OCI-LY3 (cell line): ENCODE measurements at regions not wholly inside any gene's neighbourhood (a gene's known extent, or its start where the extent isn't known, plus 50 kb on each side); places are given as distances from the start of the nearest gene placed in this dataset.

ENCODE experiments used
- H2AFZ ChIP-seq: fragments of 200-600, 300-600 bp; shearing (Covaris generic); 2 replicates; pipeline ENCODE4 v1.6.0; 2014; ENCODE audit warnings: antibody characterized with exemption, low read depth, low read length
- H3K27ac ChIP-seq: fragments of 200-600, 300-600 bp; sonication (generic); 2 replicates; pipeline ENCODE4 v1.5.1; 2014; ENCODE audit warnings: mild to moderate bottlenecking, low read length, moderate library complexity, mixed read lengths
- H3K27me3 ChIP-seq: fragments of 200-600, 300-600 bp; sonication (generic); 2 replicates; pipeline ENCODE4 v1.6.1; 2014; ENCODE audit warnings: low read depth, low read length, mixed read lengths
- H3K36me3 ChIP-seq: fragments of 200-600, 300-600 bp; sonication (generic); replicated peaks from 2 replicates; pipeline ENCODE3; 2014; ENCODE audit warnings: low read depth, low read length, mixed read lengths
- H3K4me1 ChIP-seq: fragments of 300-600, 200-600 bp; sonication (generic); 2 replicates; pipeline ENCODE4 v1.6.1; 2014; ENCODE audit warnings: low read length, mixed read lengths
- H3K4me2 ChIP-seq: fragments of 200-600, 300-600 bp; sonication (generic); 2 replicates; pipeline ENCODE4 v1.6.1; 2014; ENCODE audit warnings: low read length, mixed read lengths
- H3K4me3 ChIP-seq: fragments of 300-600, 200-600 bp; sonication (generic); 2 replicates; pipeline ENCODE4 v1.5.1; 2014; ENCODE audit warnings: antibody characterized with exemption, mild to moderate bottlenecking, low read length, moderate library complexity
- H3K79me2 ChIP-seq: fragments of 300-600, 200-600 bp; shearing (Covaris generic); 2 replicates; pipeline ENCODE4 v1.6.1; 2014; ENCODE audit warnings: mild to moderate bottlenecking, low read length, mixed read lengths
- H3K9ac ChIP-seq: fragments of 300-600, 200-600 bp; shearing (Covaris generic); 2 replicates; pipeline ENCODE4 v1.6.0; 2014; ENCODE audit warnings: mild to moderate bottlenecking, low read length, moderate library complexity
- H3K9me3 ChIP-seq: fragments of 200-600, 300-600 bp; shearing (Covaris generic); 2 replicates; pipeline ENCODE4 v1.6.1; 2014; ENCODE audit warnings: low read length, mixed read lengths; ENCODE audit not compliant: insufficient read depth
- H4K20me1 ChIP-seq: fragments of 200-600, 300-600 bp; sonication (generic); 2 replicates; pipeline ENCODE4 v1.6.1; 2016; ENCODE audit warnings: low read length, mixed read lengths; ENCODE audit not compliant: insufficient read depth
- EZH2phosphoT487 ChIP-seq: fragments of 200-600 bp; shearing (Covaris generic); IDR thresholded peaks from 2 replicates; pipeline ENCODE4 v1.6.1; 2018; ENCODE audit warnings: antibody characterized with exemption, mixed run types, low read depth
- TF ChIP-seq, protein P1 (sequence below): fragments of 200-600, 300-600 bp; sonication (generic); IDR thresholded peaks from 2 replicates; pipeline ENCODE4 v1.5.1; 2014; ENCODE audit warnings: antibody characterized with exemption, low read length, low read depth

DNA sequence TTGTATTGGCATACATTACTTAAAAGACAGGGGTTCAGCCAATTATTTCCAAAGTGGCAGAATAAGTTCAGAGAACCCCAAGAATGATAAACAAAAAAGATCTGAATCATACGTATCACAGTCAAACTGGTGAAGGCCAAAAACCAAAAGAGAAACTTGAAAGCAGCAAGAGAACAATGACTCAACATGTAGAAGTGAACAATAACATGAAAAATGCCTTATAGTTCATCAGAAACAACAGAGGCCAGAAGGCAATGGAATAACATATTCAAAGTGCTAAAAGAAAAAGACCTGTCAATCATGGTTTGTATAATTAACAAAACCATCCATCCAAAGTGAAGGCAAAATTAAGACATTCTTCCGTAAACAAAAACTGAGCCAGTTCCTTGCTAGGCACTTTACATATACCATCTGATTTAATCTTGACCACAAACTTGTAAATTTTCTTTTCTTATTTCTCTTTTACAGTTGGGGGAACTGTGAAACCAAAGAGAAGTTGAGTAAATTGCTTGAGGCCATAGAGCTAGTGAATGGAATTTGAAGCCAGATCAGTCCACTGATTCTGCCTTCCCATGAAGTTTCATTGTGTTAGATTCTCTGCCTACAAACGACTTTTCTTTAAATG is 232.1 kb upstream of the SEL1L start:
- TF ChIP-seq, protein P1, sequence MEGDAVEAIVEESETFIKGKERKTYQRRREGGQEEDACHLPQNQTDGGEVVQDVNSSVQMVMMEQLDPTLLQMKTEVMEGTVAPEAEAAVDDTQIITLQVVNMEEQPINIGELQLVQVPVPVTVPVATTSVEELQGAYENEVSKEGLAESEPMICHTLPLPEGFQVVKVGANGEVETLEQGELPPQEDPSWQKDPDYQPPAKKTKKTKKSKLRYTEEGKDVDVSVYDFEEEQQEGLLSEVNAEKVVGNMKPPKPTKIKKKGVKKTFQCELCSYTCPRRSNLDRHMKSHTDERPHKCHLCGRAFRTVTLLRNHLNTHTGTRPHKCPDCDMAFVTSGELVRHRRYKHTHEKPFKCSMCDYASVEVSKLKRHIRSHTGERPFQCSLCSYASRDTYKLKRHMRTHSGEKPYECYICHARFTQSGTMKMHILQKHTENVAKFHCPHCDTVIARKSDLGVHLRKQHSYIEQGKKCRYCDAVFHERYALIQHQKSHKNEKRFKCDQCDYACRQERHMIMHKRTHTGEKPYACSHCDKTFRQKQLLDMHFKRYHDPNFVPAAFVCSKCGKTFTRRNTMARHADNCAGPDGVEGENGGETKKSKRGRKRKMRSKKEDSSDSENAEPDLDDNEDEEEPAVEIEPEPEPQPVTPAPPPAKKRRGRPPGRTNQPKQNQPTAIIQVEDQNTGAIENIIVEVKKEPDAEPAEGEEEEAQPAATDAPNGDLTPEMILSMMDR = no peak
- TF ChIP-seq EZH2phosphoT487 = no peak
- H3K4me2 ChIP-seq = no peak overlapping the region
- no peak overlapping the region for H3K9ac ChIP-seq

DNA sequence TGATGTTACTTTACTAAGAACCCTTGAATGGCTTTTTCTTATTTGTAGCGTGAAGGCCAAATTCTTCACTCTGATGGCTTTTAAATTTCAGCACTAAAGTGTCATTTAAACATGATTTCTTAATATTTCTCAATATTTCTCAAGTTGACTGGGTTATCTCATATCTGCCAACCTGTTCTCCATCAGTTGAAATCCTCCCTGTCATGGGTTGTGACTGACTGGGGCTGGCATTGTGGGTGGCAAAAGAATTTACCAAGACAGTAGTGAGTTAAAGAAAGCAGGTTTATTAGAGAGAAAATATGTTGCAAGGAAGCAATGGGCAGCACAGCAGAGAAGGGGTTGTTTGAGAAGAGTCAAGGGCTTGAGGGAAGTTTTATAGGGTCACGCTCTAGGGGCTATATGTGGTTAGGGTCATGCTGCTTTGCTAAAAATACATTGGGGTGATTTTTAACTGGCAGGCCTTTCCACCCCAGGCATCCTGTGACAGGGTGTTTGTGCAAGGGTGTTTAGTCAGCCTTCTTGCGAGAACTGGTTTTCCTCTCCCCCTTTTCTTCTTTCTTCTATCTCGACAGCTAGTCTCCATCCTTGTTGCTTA is 232.8 kb upstream of the SEL1L start:
- Histone ChIP-seq H3K27me3 (no peaks in the 10 kb centered on the region), H3K9me3 (no peaks in the 10 kb centered on the region), H3K4me2 (no peak overlapping the region), H2AFZ (no peak overlapping the region), H3K4me3 (no peak overlapping the region), H3K79me2 (no peaks in the 10 kb centered on the region), H3K27ac (no peak overlapping the region), H4K20me1 (no peaks in the 10 kb centered on the region), H3K9ac (no peak overlapping the region), H3K36me3 (no peaks in the 10 kb centered on the region), H3K4me1 (0 out of 2 replicates have a peak, but pooled peaks cover 4% of the 10 kb centered on the region)
- TF ChIP-seq EZH2phosphoT487 = no peak
- TF ChIP-seq, protein P1 = no peak

More for the DNA sequence above, 232.1 kb upstream of the SEL1L start:
- Histone ChIP-seq H3K27ac (no peak overlapping the region), H4K20me1 (no peaks in the 10 kb centered on the region), H3K79me2 (no peaks in the 10 kb centered on the region), H3K36me3 (no peaks in the 10 kb centered on the region), H2AFZ (no peak overlapping the region), H3K9me3 (no peaks in the 10 kb centered on the region), H3K4me3 (no peak overlapping the region), H3K4me1 (0 out of 2 replicates have a peak, but pooled peaks cover 4% of the 10 kb centered on the region), H3K27me3 (no peaks in the 10 kb centered on the region)

DNA sequence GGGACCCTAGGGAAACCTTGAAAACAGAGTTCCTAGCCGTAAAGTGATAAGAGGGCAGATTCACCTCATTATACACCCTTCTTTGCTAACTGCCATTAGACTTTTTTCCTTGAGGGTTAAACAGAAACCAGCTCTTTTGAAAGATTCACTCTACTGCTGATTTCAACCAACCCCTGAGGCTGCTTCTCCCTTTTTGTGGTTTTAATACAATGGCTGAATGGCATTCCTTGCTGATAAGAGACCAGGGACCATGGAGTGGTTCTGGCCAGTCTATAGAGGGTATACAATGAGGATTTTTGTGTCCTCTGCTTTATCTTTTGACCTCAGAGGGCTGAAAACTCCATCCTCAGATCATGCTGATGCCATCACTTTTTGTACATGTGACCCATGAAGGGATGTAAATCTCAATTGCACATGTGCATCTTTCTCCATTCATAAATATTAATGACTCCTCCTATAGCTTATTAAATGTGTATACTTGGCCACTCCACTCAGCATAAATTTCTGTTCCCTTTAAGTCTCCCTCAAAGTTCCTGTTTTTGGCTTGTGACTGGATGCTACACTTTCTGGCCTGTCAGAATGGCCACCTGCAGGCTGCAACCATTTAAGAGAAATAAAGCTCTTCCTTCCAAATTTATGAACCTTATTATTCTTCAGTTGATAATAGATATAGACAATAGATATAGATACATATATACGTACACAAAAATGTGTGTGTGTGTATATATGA is 233.8 kb upstream of the SEL1L start:
- no peak overlapping the region for H3K4me3 ChIP-seq
- H3K36me3 ChIP-seq = no peaks in the 10 kb centered on the region
- no peak overlapping the region for H3K4me2 ChIP-seq
- no peaks in the 10 kb centered on the region for H4K20me1 ChIP-seq
- H3K27ac ChIP-seq = no peak overlapping the region
- H3K27me3 ChIP-seq = no peaks in the 10 kb centered on the region
- H3K9me3 ChIP-seq = no peaks in the 10 kb centered on the region
- no peak for TF ChIP-seq EZH2phosphoT487
- H3K4me1 ChIP-seq = 0 out of 2 replicates have a peak, but pooled peaks cover 4% of the 10 kb centered on the region
- no peak overlapping the region for H2AFZ ChIP-seq
- no peak overlapping the region for H3K9ac ChIP-seq
- H3K79me2 ChIP-seq = no peaks in the 10 kb centered on the region

DNA sequence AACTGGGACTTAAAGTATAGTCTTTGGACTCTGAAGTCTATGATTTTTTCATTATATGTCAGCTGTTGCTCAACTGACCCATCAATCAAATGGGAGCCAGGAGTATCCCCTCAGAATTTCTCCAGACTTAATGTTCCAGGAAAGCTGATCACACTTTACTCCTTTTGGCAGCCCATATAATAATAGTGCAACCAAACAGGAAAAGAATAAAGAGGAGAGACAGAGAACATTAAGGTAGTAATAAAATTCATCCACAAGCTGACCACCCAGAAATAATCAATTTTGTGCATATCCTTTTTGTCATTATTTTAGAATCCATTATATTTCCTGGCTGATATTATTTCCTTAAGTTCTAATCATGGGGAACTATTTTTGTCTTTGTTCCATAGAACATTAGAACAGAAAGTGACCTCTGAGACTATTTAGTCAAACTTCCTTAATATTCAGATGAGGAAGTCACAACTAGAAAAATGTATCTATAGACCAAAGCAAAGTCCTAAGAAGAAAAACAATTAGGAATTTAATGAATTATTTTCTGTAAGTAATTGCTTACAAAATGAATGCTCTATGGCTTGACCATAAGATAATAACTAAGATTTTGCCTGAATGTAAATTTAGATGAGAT is 238.1 kb upstream of the SEL1L start:
- Histone ChIP-seq H3K27me3 (no peaks in the 10 kb centered on the region), H3K4me1 (0 out of 2 replicates have a peak, but pooled peaks cover 4% of the 10 kb centered on the region), H3K79me2 (no peaks in the 10 kb centered on the region), H2AFZ (no peak overlapping the region), H3K4me2 (no peak overlapping the region), H4K20me1 (no peaks in the 10 kb centered on the region), H3K27ac (no peak overlapping the region), H3K4me3 (no peak overlapping the region), H3K9me3 (no peaks in the 10 kb centered on the region), H3K9ac (no peak overlapping the region), H3K36me3 (no peaks in the 10 kb centered on the region)
- TF ChIP-seq EZH2phosphoT487 = no peak
- TF ChIP-seq, protein P1 = no peak
